GM12874 (cell line): ENCODE measurements at regions not wholly inside any gene's neighbourhood (a gene's known extent, or its start where the extent isn't known, plus 50 kb on each side); places are given as distances from the start of the nearest gene placed in this dataset.

Experiments used
- TF ChIP-seq, protein P1 (sequence below): IDR thresholded peaks from 2 replicates; pipeline ENCODE4 v1.5.1; 2011; ENCODE audit warnings: low read depth, mild to moderate bottlenecking, control low read depth, low read length, moderate library complexity; ENCODE audit not compliant: insufficient read depth

- TF ChIP-seq, protein P1, sequence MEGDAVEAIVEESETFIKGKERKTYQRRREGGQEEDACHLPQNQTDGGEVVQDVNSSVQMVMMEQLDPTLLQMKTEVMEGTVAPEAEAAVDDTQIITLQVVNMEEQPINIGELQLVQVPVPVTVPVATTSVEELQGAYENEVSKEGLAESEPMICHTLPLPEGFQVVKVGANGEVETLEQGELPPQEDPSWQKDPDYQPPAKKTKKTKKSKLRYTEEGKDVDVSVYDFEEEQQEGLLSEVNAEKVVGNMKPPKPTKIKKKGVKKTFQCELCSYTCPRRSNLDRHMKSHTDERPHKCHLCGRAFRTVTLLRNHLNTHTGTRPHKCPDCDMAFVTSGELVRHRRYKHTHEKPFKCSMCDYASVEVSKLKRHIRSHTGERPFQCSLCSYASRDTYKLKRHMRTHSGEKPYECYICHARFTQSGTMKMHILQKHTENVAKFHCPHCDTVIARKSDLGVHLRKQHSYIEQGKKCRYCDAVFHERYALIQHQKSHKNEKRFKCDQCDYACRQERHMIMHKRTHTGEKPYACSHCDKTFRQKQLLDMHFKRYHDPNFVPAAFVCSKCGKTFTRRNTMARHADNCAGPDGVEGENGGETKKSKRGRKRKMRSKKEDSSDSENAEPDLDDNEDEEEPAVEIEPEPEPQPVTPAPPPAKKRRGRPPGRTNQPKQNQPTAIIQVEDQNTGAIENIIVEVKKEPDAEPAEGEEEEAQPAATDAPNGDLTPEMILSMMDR, result no peak
Observed at GRCh38 chr10:10350050-10350449, 667.6 kb upstream of the CELF2 start.

- TF ChIP-seq, protein P1, result no peak
Observed at GRCh38 chr10:10351451-10351850, 666.2 kb upstream of the CELF2 start.

DNA sequence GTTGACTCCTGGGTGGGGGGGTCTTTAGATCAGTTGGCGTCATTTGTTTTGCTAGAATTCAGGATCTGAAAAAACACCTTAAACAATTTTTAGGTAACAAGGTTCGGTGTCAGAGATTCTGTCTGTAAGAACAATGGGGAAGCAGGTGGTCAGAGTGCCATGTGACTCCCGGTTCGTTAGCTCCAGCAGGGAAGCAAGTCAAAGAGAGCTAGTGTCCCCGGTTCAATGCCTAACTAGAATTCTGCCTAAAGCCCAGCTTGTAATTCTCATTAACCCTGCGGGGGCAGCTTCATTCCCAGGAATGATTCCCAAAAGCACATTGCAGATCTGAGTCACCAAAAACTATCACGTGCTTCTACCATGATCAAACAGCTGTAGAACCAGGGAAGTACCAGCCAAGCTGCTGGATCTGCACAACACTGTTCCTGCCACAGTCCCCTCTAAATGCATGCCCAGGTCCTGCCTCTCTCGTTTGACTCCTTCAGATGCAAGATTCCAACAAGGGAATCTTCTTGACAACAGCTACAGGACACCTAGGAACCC lies 664.3 kb upstream of the CELF2 start:
- TF ChIP-seq, protein P1, result no peak

DNA sequence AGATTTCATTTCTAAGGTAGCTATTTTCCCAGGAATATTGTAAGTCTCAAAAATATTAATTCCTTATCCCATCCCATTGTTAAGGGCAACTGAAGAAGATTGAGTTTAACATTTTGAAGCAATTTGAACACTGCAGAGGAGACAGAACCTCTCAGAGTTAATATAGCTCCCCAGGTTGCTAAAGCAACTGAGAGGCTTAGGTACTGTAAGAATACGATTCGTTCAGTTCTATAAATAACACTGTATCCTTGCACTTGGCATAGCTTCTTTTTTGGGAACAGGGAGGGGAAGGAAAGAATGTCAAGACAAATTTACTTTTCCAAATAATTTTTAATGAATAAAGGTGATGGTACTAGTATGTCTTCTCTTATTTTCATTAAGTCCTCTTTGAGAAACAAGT lies 658.4 kb upstream of the CELF2 start:
- TF ChIP-seq, protein P1, result no peak

GRCh38 chr10:10361301-10361885 lies 656.3 kb upstream of the CELF2 start:
- TF ChIP-seq, protein P1, result no peak

DNA sequence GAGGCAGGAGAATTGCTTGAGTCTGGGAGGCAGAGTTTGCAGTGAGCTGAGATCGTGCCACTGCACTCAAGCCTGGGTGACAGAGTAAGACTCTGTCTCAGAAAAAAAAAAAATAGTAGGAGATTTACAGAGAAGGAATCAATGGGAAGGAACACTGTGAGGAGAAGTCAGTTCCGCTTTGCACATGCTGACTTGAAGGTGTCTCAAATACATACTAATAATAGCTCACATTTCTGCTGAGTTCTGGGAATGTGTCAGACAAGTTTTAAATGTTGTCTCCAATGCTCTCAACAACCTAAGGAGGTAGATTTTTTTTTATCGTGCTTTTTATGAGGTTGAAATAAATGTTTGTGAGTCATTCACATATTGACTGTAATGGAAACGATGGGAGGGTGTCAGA lies 654.9 kb upstream of the CELF2 start:
- TF ChIP-seq, protein P1, result no peak

- TF ChIP-seq, protein P1, result no peak
Observed at GRCh38 chr10:10363217-10363616, 654.5 kb upstream of the CELF2 start.
